SH-SY5Y (cell line): ENCODE measurements at regions not wholly inside any gene's neighbourhood (a gene's known extent, or its start where the extent isn't known, plus 50 kb on each side); places are given as distances from the start of the nearest gene placed in this dataset.

Source experiments
- GATA2 ChIP-seq: IDR thresholded peaks from 2 replicates; pipeline ENCODE4 v1.6.1; 2011; ENCODE audit warnings: mild to moderate bottlenecking, low read depth, low read length
- GATA3 ChIP-seq: IDR thresholded peaks from 2 replicates; pipeline ENCODE4 v1.6.1; 2011; ENCODE audit warnings: low read depth, mild to moderate bottlenecking, low read length, moderate library complexity

GRCh38 chr3:74089814-74090213, 465.1 kb upstream of the PDZRN3 start:
- TF ChIP-seq GATA2 (no peak), GATA3 (no peak)
